Spleen (tissue), 11 donors: ENCODE measurements at regions not wholly inside any gene's neighbourhood (a gene's known extent, or its start where the extent isn't known, plus 50 kb on each side); places are given as distances from the start of the nearest gene placed in this dataset.

Experiments used
- DNase-seq: peaks from one replicate; pipeline ENCODE4 v3.0.0-alpha.2; 2020
- H3K27ac ChIP-seq, 8 donors: fragments of 200-600 bp; sonication (generic) in 7 of 8; 1 replicate in 4 of 8; 2 replicates in 4 of 8; pipeline versions ENCODE4 v1.5.0 to v1.8.0; 2016 to 2021; ENCODE audit warnings: inconsistent platforms in 4 of 8, mild to moderate bottlenecking in 4 of 8, moderate library complexity in 1 of 8
- H3K27me3 ChIP-seq, 7 donors: fragments of 200-600 bp; sonication (generic) in 6 of 7; replicated peaks in 1 of 7; 1 replicate in 4 of 7; 2 replicates in 3 of 7; pipeline versions ENCODE4 v1.5.0 to v1.8.0; 2016 to 2021; ENCODE audit warnings: inconsistent platforms in 3 of 7, mild to moderate bottlenecking in 1 of 7
- H3K36me3 ChIP-seq, 6 donors: fragments of 200-600 bp; sonication (generic) in 5 of 6; 1 replicate in 4 of 6; 2 replicates in 2 of 6; pipeline versions ENCODE4 v1.5.0 to v1.8.0; 2016 to 2021; ENCODE audit warnings: inconsistent platforms in 2 of 6
- H3K4me1 ChIP-seq, 6 donors: fragments of 200-600 bp; sonication (generic) in 5 of 6; 1 replicate in 3 of 6; 2 replicates in 3 of 6; pipeline versions ENCODE4 v1.5.0 to v1.8.0; 2016 to 2021; ENCODE audit warnings: inconsistent platforms in 3 of 6
- H3K4me3 ChIP-seq, 8 donors: fragments of 200-600 bp; sonication (generic) in 7 of 8; 1 replicate in 4 of 8; 2 replicates in 4 of 8; pipeline versions ENCODE4 v1.5.0 to v1.8.0; 2016 to 2021; ENCODE audit warnings: inconsistent platforms in 4 of 8, mild to moderate bottlenecking in 4 of 8, moderate library complexity in 2 of 8
- H3K9me3 ChIP-seq, 8 donors: fragments of 200-600 bp; sonication (generic) in 7 of 8; 1 replicate in 4 of 8; 2 replicates in 4 of 8; pipeline versions ENCODE4 v1.5.0 to v1.8.0; 2016 to 2021; ENCODE audit warnings: inconsistent platforms in 4 of 8
- POLR2A ChIP-seq, 3 donors: fragments of 450-650 bp; IDR thresholded peaks; one replicate each; pipeline ENCODE4 v1.5.1; 2017; ENCODE audit warnings: antibody characterized with exemption in 3 of 3, mild to moderate bottlenecking in 1 of 3
- POLR2AphosphoS5 ChIP-seq, 3 donors: sonication (generic); formaldehyde crosslinking; IDR thresholded peaks; one replicate each; pipeline ENCODE4 v1.5.1; 2017; ENCODE audit warnings: antibody characterized with exemption in 3 of 3
- WGBS, 5 donors: extraction: QIAGEN DNeasy Blood & Tissue Kit in 3 of 5; methylation state at CpG; one replicate each; pipeline versions ENCODE4 v1.1.5 to v1.1.7; 2013 to 2018; 5-methylcytosine and 5-hydroxymethylcytosine counted together
- intact Hi-C: fragments of 100-400 bp; cut with DNase I; formaldehyde crosslinking; loops from one replicate; pipeline ENCODE4 v1.15.0; 2023; ENCODE audit warnings: low total_unique reads
- TF ChIP-seq, protein P1 (sequence below), 11 experiments: fragments of 200-600 bp in 7 of 11; fragments of 450-650 bp in 4 of 11; sonication (generic) in 4 of 11; IDR thresholded peaks in 8 of 11; conservative IDR thresholded peaks in 3 of 11; 1 replicate in 7 of 11; 2 replicates in 4 of 11; pipeline versions ENCODE4 v1.4.0 to v1.8.0; 2016 to 2021; ENCODE audit warnings: antibody characterized with exemption in 11 of 11, inconsistent platforms in 4 of 11, mild to moderate bottlenecking in 1 of 11
- donor health status: healthy with polysubstance abuse.
- donor health status: DM: no; HTN: no; CAD: no; lungs with moderate emphysema.
- donor health status: DM: no; HTN: no; CAD: no.
- donor health status: Bipolar disorder and iron deficiency.
- donor health status: healthy.
- donor health status: DM: no; HTN: no; CAD: no.
- donor health status: DM: yes; HTN: yes; CAD: no.

GRCh38 chr7:50156706-50157105, 63.7 kb upstream of the ZPBP start:
- DNase-seq: no peak
- H3K27ac ChIP-seq: peak overlapping the region in 1 of 8 donors; percentile 9
- H3K4me1 ChIP-seq: peaks cover 0 to 16% (median 9%) of the 10 kb centered on the region in 6 donors
- 18 to 28% (median 20%) methylated on average over 5 of the region's 5 CpGs for WGBS, 5 donors
- H3K27me3 ChIP-seq: no peaks in the 10 kb centered on the region
- intact Hi-C loops: no loop called here
- H3K9me3 ChIP-seq: no peaks in the 10 kb centered on the region
- TF ChIP-seq POLR2A (IDR thresholded peaks at IDR 0.05) (no peak), POLR2AphosphoS5 (IDR thresholded peaks at IDR 0.05) (peak in 1 of 3 donors; percentile 26)
- TF ChIP-seq, protein P1, sequence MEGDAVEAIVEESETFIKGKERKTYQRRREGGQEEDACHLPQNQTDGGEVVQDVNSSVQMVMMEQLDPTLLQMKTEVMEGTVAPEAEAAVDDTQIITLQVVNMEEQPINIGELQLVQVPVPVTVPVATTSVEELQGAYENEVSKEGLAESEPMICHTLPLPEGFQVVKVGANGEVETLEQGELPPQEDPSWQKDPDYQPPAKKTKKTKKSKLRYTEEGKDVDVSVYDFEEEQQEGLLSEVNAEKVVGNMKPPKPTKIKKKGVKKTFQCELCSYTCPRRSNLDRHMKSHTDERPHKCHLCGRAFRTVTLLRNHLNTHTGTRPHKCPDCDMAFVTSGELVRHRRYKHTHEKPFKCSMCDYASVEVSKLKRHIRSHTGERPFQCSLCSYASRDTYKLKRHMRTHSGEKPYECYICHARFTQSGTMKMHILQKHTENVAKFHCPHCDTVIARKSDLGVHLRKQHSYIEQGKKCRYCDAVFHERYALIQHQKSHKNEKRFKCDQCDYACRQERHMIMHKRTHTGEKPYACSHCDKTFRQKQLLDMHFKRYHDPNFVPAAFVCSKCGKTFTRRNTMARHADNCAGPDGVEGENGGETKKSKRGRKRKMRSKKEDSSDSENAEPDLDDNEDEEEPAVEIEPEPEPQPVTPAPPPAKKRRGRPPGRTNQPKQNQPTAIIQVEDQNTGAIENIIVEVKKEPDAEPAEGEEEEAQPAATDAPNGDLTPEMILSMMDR (IDR thresholded peaks at IDR 0.05 in 8 of 11, conservative IDR thresholded peaks at IDR 0.05 in 3 of 11): no peak
- no peak overlapping the region for H3K4me3 ChIP-seq
- H3K36me3 ChIP-seq: no peaks in the 10 kb centered on the region

DNA sequence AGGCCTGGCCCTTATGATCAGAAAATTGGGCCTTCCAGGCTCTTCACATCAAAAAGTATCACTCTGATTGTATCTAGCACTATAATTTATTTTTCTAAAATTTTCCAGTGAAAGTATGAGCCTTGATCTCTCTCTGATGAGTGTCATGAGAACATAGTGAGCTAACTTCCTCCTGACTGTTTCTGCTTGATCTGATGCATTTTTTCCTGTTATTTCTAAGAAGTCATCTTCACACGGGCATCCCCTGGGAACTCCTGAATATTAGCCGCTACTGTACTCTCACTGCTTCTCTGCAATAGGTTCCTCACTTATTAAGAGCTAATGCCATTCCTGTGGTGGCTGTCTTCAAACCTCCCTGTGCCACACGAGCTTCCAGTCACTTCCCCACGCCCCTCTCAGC, 63.1 kb upstream of the ZPBP start:
- intact Hi-C loops: no loop called here
- H3K27ac ChIP-seq: peak overlapping the region in 2 of 8 donors; percentile 9 to 10

GRCh38 chr7:50155755-50156154, 62.7 kb upstream of the ZPBP start:
- no peaks in the 10 kb centered on the region for H3K9me3 ChIP-seq
- DNase-seq: no peak
- H3K4me3 ChIP-seq: no peak overlapping the region
- no peaks in the 10 kb centered on the region for H3K36me3 ChIP-seq
- H3K4me1 ChIP-seq: peaks cover 0 to 23% (median 9%) of the 10 kb centered on the region in 6 donors
- TF ChIP-seq POLR2A (IDR thresholded peaks at IDR 0.05) (no peak), POLR2AphosphoS5 (IDR thresholded peaks at IDR 0.05) (no peak)
- TF ChIP-seq, protein P1 (IDR thresholded peaks at IDR 0.05 in 8 of 11, conservative IDR thresholded peaks at IDR 0.05 in 3 of 11): no peak
- intact Hi-C loops: no loop called here
- peak overlapping the region in 2 of 8 donors; percentile 9 to 10 for H3K27ac ChIP-seq
- WGBS, 5 donors: 78 to 81% (median 79%) methylated on average over 6 of the region's 6 CpGs
- no peaks in the 10 kb centered on the region for H3K27me3 ChIP-seq

More for the DNA sequence above, 63.1 kb upstream of the ZPBP start:
- Histone ChIP-seq H3K9me3 (no peaks in the 10 kb centered on the region), H3K27me3 (no peaks in the 10 kb centered on the region), H3K4me3 (no peak overlapping the region), H3K4me1 (peaks cover 0 to 19% (median 9%) of the 10 kb centered on the region in 6 donors), H3K36me3 (no peaks in the 10 kb centered on the region)
- DNase-seq: no peak
- TF ChIP-seq POLR2AphosphoS5 (IDR thresholded peaks at IDR 0.05): no peak
- WGBS, 5 donors: 28 to 44% (median 35%) methylated on average over 4 of the region's 4 CpGs

GRCh38 chr7:50153995-50154394, 60.9 kb upstream of the ZPBP start:
- TF ChIP-seq, protein P1 (IDR thresholded peaks at IDR 0.05 in 8 of 11, conservative IDR thresholded peaks at IDR 0.05 in 3 of 11): no peak
- TF ChIP-seq POLR2A (IDR thresholded peaks at IDR 0.05) (no peak), POLR2AphosphoS5 (IDR thresholded peaks at IDR 0.05) (no peak)

DNA sequence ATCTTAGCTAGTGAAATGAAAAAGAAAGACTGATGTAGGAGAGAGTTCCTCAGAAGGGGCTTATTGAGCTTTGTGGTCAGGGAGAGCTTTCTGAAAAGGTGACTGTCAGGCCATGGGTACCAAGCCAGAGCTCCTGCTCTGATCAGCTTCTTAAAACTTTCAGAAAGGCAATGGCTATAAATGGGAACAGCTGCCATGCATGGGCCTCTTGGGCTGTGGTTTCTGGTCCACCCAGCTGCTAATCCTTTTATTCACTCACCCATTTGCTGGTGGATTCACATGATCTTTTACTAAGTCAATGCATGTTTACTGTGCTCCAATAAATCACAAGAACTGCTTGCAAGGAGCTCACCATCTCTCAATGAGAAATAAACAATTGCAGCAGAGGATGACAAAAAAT, 60.1 kb upstream of the ZPBP start:
- TF ChIP-seq, protein P1 (IDR thresholded peaks at IDR 0.05 in 8 of 11, conservative IDR thresholded peaks at IDR 0.05 in 3 of 11): no peak
- TF ChIP-seq POLR2AphosphoS5 (IDR thresholded peaks at IDR 0.05): no peak
- TF ChIP-seq POLR2A (IDR thresholded peaks at IDR 0.05): no peak
- Histone ChIP-seq H3K27ac (no peak overlapping the region), H3K27me3 (no peaks in the 10 kb centered on the region), H3K4me1 (peaks cover 0 to 49% (median 23%) of the 10 kb centered on the region in 6 donors), H3K4me3 (no peak overlapping the region), H3K36me3 (no peaks in the 10 kb centered on the region), H3K9me3 (no peaks in the 10 kb centered on the region)
- intact Hi-C loops: no loop called here
- DNase-seq: no peak

More at GRCh38 chr7:50153995-50154394, 60.9 kb upstream of the ZPBP start:
- intact Hi-C loops: no loop called here
- no peak overlapping the region for H3K27ac ChIP-seq
- WGBS, 5 donors: 79 to 93% (median 92%) methylated on average over 6 of the region's 6 CpGs
- no peak overlapping the region for H3K4me3 ChIP-seq
- no peak for DNase-seq
- no peaks in the 10 kb centered on the region for H3K27me3 ChIP-seq
- H3K9me3 ChIP-seq: no peaks in the 10 kb centered on the region
- no peaks in the 10 kb centered on the region for H3K36me3 ChIP-seq
- H3K4me1 ChIP-seq: peaks cover 0 to 40% (median 16%) of the 10 kb centered on the region in 6 donors
